ENCODE measurements at regions not wholly inside any gene's neighbourhood (a gene's known extent, or its start where the extent isn't known, plus 50 kb on each side); places are given as distances from the start of the nearest gene placed in this dataset.

- no peak for DNase-seq (ENCODE audit: low read depth)
- TF ChIP-seq CTCF (IDR thresholded peaks at IDR 0.05; ENCODE audit: insufficient read depth, low read depth, low read length, missing control alignments): no peak
- H3K4me3 ChIP-seq (ENCODE audit: low read depth, low read length): no peak overlapping the region
Observed at GRCh38 chr11:43550714-43551113, 129.8 kb upstream of the HSD17B12 start.

DNA sequence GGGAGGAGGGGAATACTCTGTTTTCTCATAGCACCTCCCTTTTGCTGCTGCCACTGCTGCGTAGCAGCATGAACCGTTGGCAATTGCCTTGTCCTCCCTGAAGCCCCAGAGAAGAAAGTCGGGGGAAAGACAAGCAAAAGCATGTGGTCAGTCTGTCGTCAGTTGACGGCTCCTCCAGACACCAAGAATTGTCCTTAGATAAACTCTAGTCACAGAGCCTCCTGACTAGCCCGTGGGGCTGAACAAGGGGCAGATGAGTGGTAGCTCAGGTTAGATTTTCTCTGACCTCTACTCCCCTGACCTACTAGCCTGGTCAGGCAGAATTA, 126.4 kb upstream of the HSD17B12 start:
- no peak for DNase-seq (ENCODE audit: low read depth)
- no peak overlapping the region for H3K4me3 ChIP-seq (ENCODE audit: low read depth, low read length)
- no peak for TF ChIP-seq CTCF (IDR thresholded peaks at IDR 0.05; ENCODE audit: insufficient read depth, low read depth, low read length, missing control alignments)

- no peak for DNase-seq (ENCODE audit: low read depth)
- TF ChIP-seq CTCF (IDR thresholded peaks at IDR 0.05; ENCODE audit: insufficient read depth, low read depth, low read length, missing control alignments): no peak
- H3K4me3 ChIP-seq (ENCODE audit: low read depth, low read length): no peak overlapping the region
Observed at GRCh38 chr11:43555186-43555585, 125.4 kb upstream of the HSD17B12 start.

DNA sequence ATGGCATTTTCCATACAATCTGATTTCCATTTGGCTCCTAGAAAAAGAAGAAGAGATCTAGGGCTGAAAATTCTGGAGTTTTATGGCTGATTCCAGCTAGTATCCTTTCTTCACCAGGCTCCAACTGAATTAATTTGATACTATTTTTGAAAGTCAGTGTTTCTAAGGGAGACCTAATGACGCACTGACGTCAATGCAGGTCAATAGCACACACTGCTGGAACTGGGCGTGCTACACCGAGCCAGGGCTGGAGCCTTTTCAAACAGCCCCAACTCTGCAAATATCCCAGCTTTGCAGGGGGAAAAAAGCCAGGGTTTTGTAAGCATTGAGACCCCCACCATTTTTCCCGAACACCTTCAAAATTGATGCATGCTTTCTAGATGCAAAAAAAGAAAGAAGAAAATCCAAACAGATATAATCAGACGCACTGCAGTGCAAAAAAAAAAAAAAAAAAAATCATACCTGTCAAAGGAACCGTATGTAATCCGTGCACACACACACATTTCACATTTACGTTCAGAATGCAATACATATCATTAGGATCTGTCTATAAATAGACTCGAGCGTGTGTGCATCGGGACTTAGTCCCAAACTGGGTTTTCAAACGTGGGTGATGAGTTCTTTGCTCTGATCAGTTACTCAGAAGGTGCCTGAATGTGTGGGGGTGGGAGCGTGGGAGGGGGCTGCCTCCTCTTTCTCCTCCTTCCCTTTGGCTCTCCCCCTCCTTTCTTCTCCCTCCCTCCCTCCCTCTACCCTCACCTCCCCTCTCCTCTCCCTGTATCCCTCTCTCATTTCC, 124.5 kb upstream of the HSD17B12 start:
- TF ChIP-seq CTCF (IDR thresholded peaks at IDR 0.05; ENCODE audit: insufficient read depth, low read depth, low read length, missing control alignments): no peak
- H3K4me3 ChIP-seq (ENCODE audit: low read depth, low read length): no peak overlapping the region
- no peak for DNase-seq (ENCODE audit: low read depth)

DNA sequence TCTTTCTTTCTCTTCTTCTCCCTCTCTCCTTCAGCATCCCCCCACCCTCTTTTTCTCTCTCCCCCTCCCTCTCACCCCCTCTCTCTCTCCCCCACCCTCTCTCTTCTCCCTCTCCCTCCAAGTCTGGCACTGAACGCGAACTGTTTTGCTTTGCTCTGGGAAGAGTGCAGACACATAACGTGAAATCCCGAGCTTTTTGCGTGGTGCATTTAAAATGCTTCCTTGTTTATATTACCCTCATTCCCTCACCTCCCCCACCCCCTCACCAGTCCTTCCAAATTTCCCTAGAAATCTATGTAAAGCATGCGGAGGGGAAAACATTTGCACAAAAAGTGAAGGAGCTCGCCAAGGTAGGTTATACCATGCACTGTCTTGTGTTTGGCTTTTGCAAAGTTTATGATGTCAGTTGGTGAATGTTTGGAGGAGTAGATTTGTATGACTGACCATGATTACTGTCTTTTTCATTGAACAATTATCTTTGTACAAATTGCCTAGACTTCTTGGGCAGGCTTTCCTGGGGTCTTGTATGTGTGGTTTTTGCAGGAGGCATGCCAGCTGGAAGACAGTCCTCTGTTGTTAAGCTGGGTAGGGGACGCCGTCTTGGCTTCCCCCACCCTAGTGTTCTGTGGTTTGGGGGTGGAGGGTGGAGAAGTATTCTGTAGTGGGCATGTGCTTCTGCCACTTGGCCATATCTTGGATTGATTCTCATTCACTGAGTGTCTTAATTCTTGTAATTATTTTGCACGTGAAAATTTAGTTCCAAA, 123.7 kb upstream of the HSD17B12 start:
- TF ChIP-seq CTCF (IDR thresholded peaks at IDR 0.05; ENCODE audit: insufficient read depth, low read depth, low read length, missing control alignments): no peak
- DNase-seq (ENCODE audit: low read depth): no peak
- H3K4me3 ChIP-seq (ENCODE audit: low read depth, low read length): no peak overlapping the region

- H3K4me3 ChIP-seq (ENCODE audit: low read depth, low read length): no peak overlapping the region
- DNase-seq (ENCODE audit: low read depth): no peak
- TF ChIP-seq CTCF (IDR thresholded peaks at IDR 0.05; ENCODE audit: insufficient read depth, low read depth, low read length, missing control alignments): no peak
Observed at GRCh38 chr11:43557553-43558110, 122.9 kb upstream of the HSD17B12 start.
